ENCODE measurements at regions not wholly inside any gene's neighbourhood (a gene's known extent, or its start where the extent isn't known, plus 50 kb on each side); places are given as distances from the start of the nearest gene placed in this dataset.

DNA sequence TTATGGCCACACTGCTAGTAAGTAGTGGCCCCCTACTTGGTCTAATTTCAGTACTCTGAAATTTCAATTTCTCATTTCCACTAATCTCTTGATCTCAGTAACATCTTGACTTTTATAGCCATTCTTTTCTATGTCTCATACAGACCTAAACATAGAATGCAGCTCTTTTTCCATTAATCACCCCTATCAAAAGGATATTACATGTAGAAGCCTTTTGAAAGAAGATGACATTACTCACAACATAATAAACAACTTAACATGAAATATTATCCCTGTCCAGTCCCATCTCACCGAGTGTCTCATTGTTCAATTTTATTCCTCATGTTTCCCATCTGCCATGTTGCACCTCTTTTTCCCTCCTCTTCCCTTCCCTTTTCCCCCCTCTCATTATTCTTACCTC is 81.1 kb upstream of the KLHL13 start (continued):
- TF ChIP-seq PHF20 (CRISPR knock-in tag; IDR thresholded peaks at IDR 0.05) (no peak), ZFP37 (CRISPR knock-in tag; IDR thresholded peaks at IDR 0.05; ENCODE audit: borderline replicate concordance) (no peak), ZNF619 (CRISPR knock-in tag; IDR thresholded peaks at IDR 0.05) (no peak), THAP8 (CRISPR knock-in tag; IDR thresholded peaks at IDR 0.05; ENCODE audit: borderline replicate concordance) (no peak), ZNF512 (CRISPR knock-in tag; IDR thresholded peaks at IDR 0.05) (no peak), ZBTB43 (CRISPR knock-in tag; conservative IDR thresholded peaks at IDR 0.05) (no peak), NBN (conservative IDR thresholded peaks at IDR 0.05) (no peak), ZNF20 (CRISPR knock-in tag; IDR thresholded peaks at IDR 0.05) (no peak), ETV5 (CRISPR knock-in tag; IDR thresholded peaks at IDR 0.05; ENCODE audit: borderline replicate concordance) (no peak), ZNF552 (CRISPR knock-in tag; IDR thresholded peaks at IDR 0.05; ENCODE audit: borderline replicate concordance) (no peak)
- TF ChIP-seq, protein P1, sequence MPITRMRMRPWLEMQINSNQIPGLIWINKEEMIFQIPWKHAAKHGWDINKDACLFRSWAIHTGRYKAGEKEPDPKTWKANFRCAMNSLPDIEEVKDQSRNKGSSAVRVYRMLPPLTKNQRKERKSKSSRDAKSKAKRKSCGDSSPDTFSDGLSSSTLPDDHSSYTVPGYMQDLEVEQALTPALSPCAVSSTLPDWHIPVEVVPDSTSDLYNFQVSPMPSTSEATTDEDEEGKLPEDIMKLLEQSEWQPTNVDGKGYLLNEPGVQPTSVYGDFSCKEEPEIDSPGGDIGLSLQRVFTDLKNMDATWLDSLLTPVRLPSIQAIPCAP (CRISPR knock-in tag; IDR thresholded peaks at IDR 0.05; ENCODE audit: low read depth): no peak

Measured in HepG2 (cell line).